ENCODE measurements at regions not wholly inside any gene's neighbourhood (a gene's known extent, or its start where the extent isn't known, plus 50 kb on each side); places are given as distances from the start of the nearest gene placed in this dataset.

DNA sequence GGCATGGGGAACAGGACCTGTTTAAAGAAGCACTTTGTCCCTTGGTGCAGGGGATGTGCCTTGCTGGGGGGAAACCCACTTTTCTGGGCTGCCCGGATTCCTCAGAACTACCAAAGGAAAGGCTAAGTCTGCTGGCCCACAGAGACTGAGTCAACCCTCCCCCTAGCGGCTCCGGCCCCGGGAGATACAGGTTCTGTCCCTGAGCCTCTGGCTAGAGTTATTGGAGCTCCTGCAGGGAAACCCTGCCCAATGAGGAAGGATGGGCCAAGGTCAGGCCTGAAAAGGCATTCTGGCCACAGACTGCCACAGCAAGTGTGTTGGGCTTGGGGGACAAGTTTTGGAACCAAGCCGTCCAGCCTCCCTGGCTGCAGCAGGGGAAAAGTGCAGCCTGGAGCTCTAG lies 490.9 kb upstream of the ACTRT1 start:
- TF ChIP-seq EZH2 (IDR thresholded peaks at IDR 0.05; ENCODE audit: borderline replicate concordance, low read length), result no peak
- TF ChIP-seq, protein P1, sequence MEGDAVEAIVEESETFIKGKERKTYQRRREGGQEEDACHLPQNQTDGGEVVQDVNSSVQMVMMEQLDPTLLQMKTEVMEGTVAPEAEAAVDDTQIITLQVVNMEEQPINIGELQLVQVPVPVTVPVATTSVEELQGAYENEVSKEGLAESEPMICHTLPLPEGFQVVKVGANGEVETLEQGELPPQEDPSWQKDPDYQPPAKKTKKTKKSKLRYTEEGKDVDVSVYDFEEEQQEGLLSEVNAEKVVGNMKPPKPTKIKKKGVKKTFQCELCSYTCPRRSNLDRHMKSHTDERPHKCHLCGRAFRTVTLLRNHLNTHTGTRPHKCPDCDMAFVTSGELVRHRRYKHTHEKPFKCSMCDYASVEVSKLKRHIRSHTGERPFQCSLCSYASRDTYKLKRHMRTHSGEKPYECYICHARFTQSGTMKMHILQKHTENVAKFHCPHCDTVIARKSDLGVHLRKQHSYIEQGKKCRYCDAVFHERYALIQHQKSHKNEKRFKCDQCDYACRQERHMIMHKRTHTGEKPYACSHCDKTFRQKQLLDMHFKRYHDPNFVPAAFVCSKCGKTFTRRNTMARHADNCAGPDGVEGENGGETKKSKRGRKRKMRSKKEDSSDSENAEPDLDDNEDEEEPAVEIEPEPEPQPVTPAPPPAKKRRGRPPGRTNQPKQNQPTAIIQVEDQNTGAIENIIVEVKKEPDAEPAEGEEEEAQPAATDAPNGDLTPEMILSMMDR (IDR thresholded peaks at IDR 0.05; ENCODE audit: low read length), result no peak

Measured in OCI-LY1 (cell line).